ENCODE measurements at regions not wholly inside any gene's neighbourhood (a gene's known extent, or its start where the extent isn't known, plus 50 kb on each side); places are given as distances from the start of the nearest gene placed in this dataset.

- H3K9ac ChIP-seq (ENCODE audit: control insufficient read depth, insufficient read depth, low read length), result no peak overlapping the region
- no peak overlapping the region for H3K4me3 ChIP-seq
- TF ChIP-seq ZSCAN29 (IDR thresholded peaks at IDR 0.05) (no peak), IKZF1 (conservative IDR thresholded peaks at IDR 0.05) (no peak), MYB (IDR thresholded peaks at IDR 0.05; ENCODE audit: borderline replicate concordance, low read depth, low read length) (no peak), NR2C1 (IDR thresholded peaks at IDR 0.05) (no peak), POU2F2 (IDR thresholded peaks at IDR 0.05; ENCODE audit: borderline replicate concordance, low read depth, low read length) (no peak), RCOR1 (conservative IDR thresholded peaks at IDR 0.05; ENCODE audit: low read depth, low read length) (no peak), GABPA (IDR thresholded peaks at IDR 0.05; ENCODE audit: low read depth) (no peak), ZNF217 (IDR thresholded peaks at IDR 0.05) (no peak), IRF5 (IDR thresholded peaks at IDR 0.05; ENCODE audit: borderline replicate concordance) (no peak), ESRRA (IDR thresholded peaks at IDR 0.05; ENCODE audit: low read length) (no peak), E2F8 (IDR thresholded peaks at IDR 0.05; ENCODE audit: low read depth, partially characterized antibody) (no peak), IRF4 (IDR thresholded peaks at IDR 0.05; ENCODE audit: low read depth, low read length) (no peak), TAF1 (IDR thresholded peaks at IDR 0.05; ENCODE audit: borderline replicate concordance, low read depth, low read length) (no peak), ATF3 (IDR thresholded peaks at IDR 0.05; ENCODE audit: borderline replicate concordance, extremely low read depth, low read depth, low read length) (no peak), E4F1 (IDR thresholded peaks at IDR 0.05; ENCODE audit: borderline replicate concordance, partially characterized antibody) (no peak), SREBF1 (IDR thresholded peaks at IDR 0.05; ENCODE audit: low read length) (no peak)
- DNase-seq (ENCODE audit: low read depth, low spot score) (no peak), FAIRE-seq (no peak), ATAC-seq (no peak)
- 41% methylated on average over 2 of the region's 2 CpGs for WGBS (ENCODE audit: insufficient coverage, insufficient replicate concordance, low lambda C conversion rate, missing lambda C conversion rate)
- POLR2A ChIA-PET, result no interaction called here
- H3K4me1 ChIP-seq (ENCODE audit: control insufficient read depth, insufficient read depth, low read length), result no peaks in the 10 kb centered on the region
- SMC1A ChIA-PET (ENCODE audit: uncharacterized antibody, unreplicated experiment), result no interaction called here
- in situ Hi-C loops (cut with MboI), result no loop called here
- BruUV-seq (replicated peaks), result no TSS peak
- no peaks in the 10 kb centered on the region for H3K36me3 ChIP-seq (ENCODE audit: control insufficient read depth in 2 of 2, insufficient read depth in 2 of 2, low read length in 1 of 2)
- no peaks in the 10 kb centered on the region for H3K79me2 ChIP-seq (ENCODE audit: control insufficient read depth, insufficient read depth, low read length)
- no peak overlapping the region for H2AFZ ChIP-seq (ENCODE audit: control insufficient read depth, low read depth, low read length)
- H3K27ac ChIP-seq (ENCODE audit: control insufficient read depth, insufficient read depth), result no peak overlapping the region
- intact Hi-C loops (cut with micrococcal nuclease; ENCODE audit: unreplicated experiment), result no loop called here
- no peaks in the 10 kb centered on the region; the same call in 2 of the 3 replicates for H3K9me3 ChIP-seq (replicated peaks; ENCODE audit: control insufficient read depth, insufficient read depth, low read length)
- CTCF ChIA-PET, result interaction anchor here (1.1 kb wide), 1 partner anchor 7 kb away, joined by 3 read pairs; no protein-coding TSS in a partner anchor
- no peak overlapping the region for H3K4me2 ChIP-seq (ENCODE audit: control insufficient read depth, insufficient read depth)
- H3K27me3 ChIP-seq (replicated peaks in 1 of 2; ENCODE audit: control insufficient read depth in 2 of 2, insufficient read depth in 2 of 2, low read length in 1 of 2), result no peaks in the 10 kb centered on the region
- H4K20me1 ChIP-seq (ENCODE audit: control insufficient read depth, insufficient read depth), result no peaks in the 10 kb centered on the region
- RAD21 ChIA-PET (ENCODE audit: unreplicated experiment), result no interaction called here
Measured at GRCh38 chr20:16167423-16168130, 405.7 kb downstream of the KIF16B start.
